ENCODE measurements at regions not wholly inside any gene's neighbourhood (a gene's known extent, or its start where the extent isn't known, plus 50 kb on each side); places are given as distances from the start of the nearest gene placed in this dataset.

DNA sequence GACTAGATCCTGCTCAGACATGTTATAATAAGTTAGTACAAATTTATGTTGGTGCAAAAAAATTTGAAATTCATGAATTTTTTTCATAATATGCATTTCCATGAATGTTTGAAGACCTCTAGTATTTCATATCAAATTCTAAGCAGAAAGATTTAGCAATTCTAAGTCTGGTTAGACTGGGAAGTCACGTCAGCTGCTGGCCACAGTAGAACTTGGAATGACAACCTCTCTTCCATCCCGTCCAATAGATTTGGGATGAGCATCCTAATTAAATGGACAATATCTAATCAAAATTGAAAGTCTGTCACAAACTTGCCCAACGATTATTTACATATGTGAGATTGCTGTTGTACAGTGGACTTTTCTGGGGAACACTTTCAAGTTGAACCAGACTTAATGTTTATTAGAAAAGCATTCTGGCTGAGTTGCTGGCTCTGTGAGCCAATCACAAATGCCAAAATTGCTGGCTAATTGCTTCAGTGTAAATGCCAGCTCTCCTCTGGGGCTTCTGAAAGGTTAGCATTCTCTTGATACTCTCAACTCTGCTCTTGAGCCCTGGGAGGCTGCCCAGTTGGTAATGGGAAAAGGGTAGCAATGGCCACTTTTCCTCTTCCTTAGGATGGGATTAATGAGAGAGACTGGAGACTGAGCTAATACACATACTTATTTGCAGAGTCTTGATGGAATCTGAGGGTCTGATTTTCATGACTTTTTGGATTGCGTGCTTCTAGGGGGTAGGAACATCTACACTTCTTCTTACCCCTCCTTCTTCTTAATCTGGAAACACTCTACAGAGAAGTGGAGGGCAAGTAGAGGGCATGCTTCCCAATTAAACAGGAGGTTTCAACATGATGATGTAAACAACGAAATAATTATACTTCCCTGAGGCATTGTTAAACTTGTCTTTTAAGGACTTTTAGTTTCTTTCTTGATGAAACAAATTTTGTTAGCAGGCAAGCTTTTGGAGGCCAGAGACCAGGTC is 253.5 kb downstream of the BAMBI start:
- no peak for DNase-seq (ENCODE audit: low read depth, low spot score)
- CTCF ChIA-PET: no interaction called here
- no peaks in the 10 kb centered on the region for H3K27me3 ChIP-seq (ENCODE audit: control insufficient read depth, insufficient read depth, low read length)
- no peak overlapping the region for H3K27ac ChIP-seq (ENCODE audit: low read depth, low read length)
- H3K4me3 ChIP-seq (ENCODE audit: low read depth, low read length): no peak overlapping the region
- TF ChIP-seq, protein P1, sequence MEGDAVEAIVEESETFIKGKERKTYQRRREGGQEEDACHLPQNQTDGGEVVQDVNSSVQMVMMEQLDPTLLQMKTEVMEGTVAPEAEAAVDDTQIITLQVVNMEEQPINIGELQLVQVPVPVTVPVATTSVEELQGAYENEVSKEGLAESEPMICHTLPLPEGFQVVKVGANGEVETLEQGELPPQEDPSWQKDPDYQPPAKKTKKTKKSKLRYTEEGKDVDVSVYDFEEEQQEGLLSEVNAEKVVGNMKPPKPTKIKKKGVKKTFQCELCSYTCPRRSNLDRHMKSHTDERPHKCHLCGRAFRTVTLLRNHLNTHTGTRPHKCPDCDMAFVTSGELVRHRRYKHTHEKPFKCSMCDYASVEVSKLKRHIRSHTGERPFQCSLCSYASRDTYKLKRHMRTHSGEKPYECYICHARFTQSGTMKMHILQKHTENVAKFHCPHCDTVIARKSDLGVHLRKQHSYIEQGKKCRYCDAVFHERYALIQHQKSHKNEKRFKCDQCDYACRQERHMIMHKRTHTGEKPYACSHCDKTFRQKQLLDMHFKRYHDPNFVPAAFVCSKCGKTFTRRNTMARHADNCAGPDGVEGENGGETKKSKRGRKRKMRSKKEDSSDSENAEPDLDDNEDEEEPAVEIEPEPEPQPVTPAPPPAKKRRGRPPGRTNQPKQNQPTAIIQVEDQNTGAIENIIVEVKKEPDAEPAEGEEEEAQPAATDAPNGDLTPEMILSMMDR (IDR thresholded peaks at IDR 0.05; ENCODE audit: low read depth, low read length): no peak
- H3K9me3 ChIP-seq (ENCODE audit: control insufficient read depth, insufficient read depth, low read length): no peaks in the 10 kb centered on the region; the same call in 1 of the 2 replicates
- POLR2A ChIA-PET: no interaction called here

DNA sequence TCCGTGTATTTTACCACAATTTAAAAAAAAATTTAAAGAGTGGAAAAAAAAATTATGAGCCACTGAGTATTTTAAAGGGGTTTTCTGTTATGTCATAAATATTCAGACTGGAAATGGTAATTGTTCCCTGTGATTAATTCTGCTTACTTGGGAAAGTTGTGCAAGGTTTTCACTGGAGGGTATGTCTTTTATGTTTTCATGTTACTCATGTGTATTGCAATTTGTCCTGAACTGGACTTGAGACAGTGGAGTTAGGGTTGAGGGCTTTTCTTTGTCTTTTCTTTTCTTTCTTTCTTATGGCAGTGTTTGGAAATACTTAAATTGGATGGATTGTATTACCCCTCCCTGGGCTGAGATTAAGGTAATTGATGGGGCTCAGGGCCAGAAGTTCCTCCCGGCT is 257.7 kb downstream of the BAMBI start:
- no peak for DNase-seq (ENCODE audit: low read depth, low spot score)
- Histone ChIP-seq H3K9me3 (ENCODE audit: control insufficient read depth, insufficient read depth, low read length) (no peaks in the 10 kb centered on the region; the same call in 1 of the 2 replicates), H3K27ac (ENCODE audit: low read depth, low read length) (no peak overlapping the region), H3K4me3 (ENCODE audit: low read depth, low read length) (no peak overlapping the region), H3K27me3 (ENCODE audit: control insufficient read depth, insufficient read depth, low read length) (no peaks in the 10 kb centered on the region)
- TF ChIP-seq, protein P1 (IDR thresholded peaks at IDR 0.05; ENCODE audit: low read depth, low read length): no peak
- CTCF ChIA-PET: no interaction called here
- POLR2A ChIA-PET: no interaction called here

DNA sequence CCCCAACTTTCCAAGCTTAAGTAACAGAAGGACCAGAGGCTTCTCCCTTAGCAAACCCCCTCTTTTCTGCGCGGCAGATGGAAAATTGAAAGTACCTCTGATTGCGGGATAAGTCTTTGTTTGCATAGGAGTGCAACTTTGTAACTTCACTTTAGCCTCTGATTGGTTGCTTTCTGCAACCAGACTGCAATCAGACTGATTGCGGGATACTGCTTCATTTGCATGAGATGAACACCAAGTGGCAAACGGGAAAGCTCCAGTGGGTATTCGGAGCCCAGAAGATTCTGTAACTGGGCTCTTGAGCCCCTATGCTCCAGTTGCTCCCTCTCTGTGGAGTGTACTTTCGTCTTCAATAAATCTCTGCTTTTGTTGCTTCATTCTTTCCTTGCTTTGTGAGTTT is 260.6 kb downstream of the BAMBI start:
- no peak overlapping the region for H3K27ac ChIP-seq (ENCODE audit: low read depth, low read length)
- H3K27me3 ChIP-seq (ENCODE audit: control insufficient read depth, insufficient read depth, low read length): no peaks in the 10 kb centered on the region
- no peaks in the 10 kb centered on the region; the same call in 1 of the 2 replicates for H3K9me3 ChIP-seq (ENCODE audit: control insufficient read depth, insufficient read depth, low read length)
- ChIA-PET POLR2A (no interaction called here), CTCF (interaction anchor here (1.0 kb wide), 1 partner anchor 261 kb away, joined by 3 read pairs; the partner anchor contains the start of gene BAMBI)
- no peak for DNase-seq (ENCODE audit: low read depth, low spot score)
- no peak overlapping the region for H3K4me3 ChIP-seq (ENCODE audit: low read depth, low read length)
- TF ChIP-seq, protein P1 (IDR thresholded peaks at IDR 0.05; ENCODE audit: low read depth, low read length): no peak

DNA sequence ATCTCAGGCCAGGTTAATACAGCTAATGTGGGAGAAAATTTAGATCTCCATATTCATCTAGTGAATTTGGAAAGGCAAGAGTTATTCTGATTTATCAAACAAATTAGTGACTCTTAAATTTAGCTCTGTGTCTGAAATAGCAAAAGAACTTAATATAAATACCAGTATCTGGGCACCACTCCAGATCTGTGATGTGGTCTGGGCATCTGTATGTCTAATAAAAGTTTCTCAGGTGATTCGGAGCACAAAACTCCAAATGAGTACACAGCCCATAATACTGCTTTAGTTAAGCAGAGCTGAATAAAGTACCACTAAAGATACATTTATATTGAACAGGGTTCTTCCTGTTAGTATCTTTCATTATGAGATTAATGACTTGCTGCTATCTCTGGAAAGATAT is 261.4 kb downstream of the BAMBI start:
- H3K27me3 ChIP-seq (ENCODE audit: control insufficient read depth, insufficient read depth, low read length): no peaks in the 10 kb centered on the region
- H3K4me3 ChIP-seq (ENCODE audit: low read depth, low read length): no peak overlapping the region
- H3K9me3 ChIP-seq (ENCODE audit: control insufficient read depth, insufficient read depth, low read length): no peaks in the 10 kb centered on the region; the same call in 1 of the 2 replicates
- H3K27ac ChIP-seq (ENCODE audit: low read depth, low read length): no peak overlapping the region
- TF ChIP-seq, protein P1 (IDR thresholded peaks at IDR 0.05; ENCODE audit: low read depth, low read length): no peak
- DNase-seq (ENCODE audit: low read depth, low spot score): no peak
- ChIA-PET CTCF (no interaction called here), POLR2A (no interaction called here)
